Caco-2 (cell line): ENCODE measurements at regions not wholly inside any gene's neighbourhood (a gene's known extent, or its start where the extent isn't known, plus 50 kb on each side); places are given as distances from the start of the nearest gene placed in this dataset.

Experiments
- BruUV-seq: library from RNA; stranded (reverse); fragments of 400-500 nt; replicated peaks from 2 replicates; lab custom pipeline; 2021; lab: Mats Ljungman, UMichigan
- CTCF ChIA-PET: fragments of 300-600 bp; sonication (Branson Sonifier 250); formaldehyde crosslinking; loops from one replicate; lab custom pipeline; 2022; ENCODE audit warnings: antibody characterized with exemption; lab: Charles Lee
- POLR2A ChIA-PET: fragments of 300-600 bp; sonication (Branson Sonifier 250); formaldehyde crosslinking; loops from one replicate; lab custom pipeline; 2022; ENCODE audit warnings: antibody characterized with exemption; lab: Charles Lee
- DNase-seq, 2 experiments: peaks; one replicate each; pipeline versions ENCODE4 v3.0.0 to v3.0.0-alpha.2; 2020 to 2022
- H3K27me3 ChIP-seq: replicated peaks from 2 replicates; pipeline ENCODE4 v1.6.0; 2011; ENCODE audit warnings: low read length; ENCODE audit not compliant: control insufficient read depth, insufficient read depth
- H3K36me3 ChIP-seq: 2 replicates; pipeline ENCODE4 v1.5.1; 2011; ENCODE audit warnings: low read length; ENCODE audit not compliant: control insufficient read depth, insufficient read depth
- H3K4me1 ChIP-seq: fragments of 250-450 bp; sonication (Bioruptor Pico); 2 replicates; pipeline ENCODE4 v1.5.1; 2020; ENCODE audit warnings: mild to moderate bottlenecking
- H3K4me3 ChIP-seq: 2 replicates; pipeline ENCODE4 v1.5.1; 2011; ENCODE audit warnings: low read depth, mild to moderate bottlenecking, control low read depth, low read length
- H3K9me3 ChIP-seq: fragments of 250-450 bp; sonication (Bioruptor Pico); 2 replicates; pipeline ENCODE4 v1.5.1; 2020; ENCODE audit warnings: mild to moderate bottlenecking, moderate library complexity
- H3K27ac Mint-ChIP-seq: one replicate; pipeline ENCODE4 v1.8.0; 2022; ENCODE audit warnings: mixed read lengths; ENCODE audit not compliant: unreplicated experiment
- H3K27me3 Mint-ChIP-seq: one replicate; pipeline ENCODE4 v1.8.0; 2022; ENCODE audit warnings: mixed read lengths; ENCODE audit not compliant: insufficient read depth, unreplicated experiment
- H3K36me3 Mint-ChIP-seq: one replicate; pipeline ENCODE4 v1.8.0; 2022; ENCODE audit warnings: mild to moderate bottlenecking, mixed read lengths; ENCODE audit not compliant: insufficient read depth, unreplicated experiment
- H3K4me1 Mint-ChIP-seq: one replicate; pipeline ENCODE4 v1.8.0; 2022; ENCODE audit warnings: low read depth, mixed read lengths; ENCODE audit not compliant: unreplicated experiment
- H3K4me3 Mint-ChIP-seq: one replicate; pipeline ENCODE4 v1.8.0; 2022; ENCODE audit warnings: mild to moderate bottlenecking, moderate library complexity, mixed read lengths; ENCODE audit not compliant: unreplicated experiment
- H3K9me3 Mint-ChIP-seq: one replicate; pipeline ENCODE4 v1.8.0; 2022; ENCODE audit warnings: mixed read lengths; ENCODE audit not compliant: unreplicated experiment
- intact Hi-C: fragments of 100-400 bp; cut with micrococcal nuclease; formaldehyde crosslinking; loops from one replicate; pipeline ENCODE4 v1.10.0; 2022; ENCODE audit not compliant: unreplicated experiment
- TF ChIP-seq, protein P1 (sequence below), 2 experiments: fragments of 200-600 bp in 1 of 2; IDR thresholded peaks; 1 replicate in 1 of 2; 2 replicates in 1 of 2; pipeline versions ENCODE4 v1.5.1 to v1.8.0; 2011 to 2022; ENCODE audit warnings: antibody characterized with exemption in 1 of 2, control low read depth in 1 of 2, inconsistent platforms in 1 of 2, low read depth in 1 of 2, low read length in 1 of 2, mild to moderate bottlenecking in 1 of 2, moderate library complexity in 1 of 2; ENCODE audit not compliant: insufficient read depth in 1 of 2, severe bottlenecking in 1 of 2, unreplicated experiment in 1 of 2

DNA sequence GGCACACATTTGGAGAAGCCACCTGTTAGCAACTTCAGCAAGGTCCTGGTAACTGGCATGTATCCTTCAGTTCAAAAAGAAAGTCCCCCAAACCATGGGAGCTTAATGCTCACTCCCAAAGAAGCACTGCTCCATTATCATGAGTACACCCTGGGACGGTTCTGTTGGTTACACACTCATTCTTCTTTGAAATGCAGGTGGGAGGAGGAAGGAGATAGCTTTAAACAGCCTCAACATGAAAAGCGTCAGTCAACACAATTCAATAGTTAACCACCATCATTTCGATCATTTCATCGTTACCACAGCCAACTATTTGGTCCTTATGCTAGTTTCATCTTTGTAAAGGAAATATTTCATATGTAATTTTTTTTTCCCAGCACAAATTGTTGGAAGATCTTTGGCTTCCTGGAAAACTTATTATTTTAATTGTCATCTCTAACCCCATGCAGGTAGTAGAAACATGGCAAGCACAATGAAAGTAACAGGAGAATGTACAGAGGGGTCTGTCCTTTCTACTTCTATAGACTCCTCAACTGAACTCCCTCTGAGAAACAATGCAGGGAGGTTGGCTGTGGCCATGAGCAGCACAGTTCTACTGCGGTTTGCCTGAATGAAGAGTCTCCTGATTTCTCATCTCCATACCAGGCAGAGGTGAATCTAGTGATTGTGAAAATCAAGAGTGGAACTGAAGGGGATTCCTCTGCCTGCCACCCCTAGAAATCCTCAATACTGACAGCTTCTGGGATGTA, 196.4 kb upstream of the FOXN3 start:
- no TSS peak for BruUV-seq
- H3K36me3 ChIP-seq = no peaks in the 10 kb centered on the region
- Mint-ChIP-seq H3K27me3 (no peaks in the 10 kb centered on the region), H3K27ac (no peak overlapping the region), H3K36me3 (no peaks in the 10 kb centered on the region), H3K9me3 (no peaks in the 10 kb centered on the region), H3K4me1 (no peaks in the 10 kb centered on the region), H3K4me3 (no peak overlapping the region)
- POLR2A ChIA-PET = no interaction called here
- intact Hi-C loops = no loop called here
- CTCF ChIA-PET = no interaction called here
- H3K9me3 ChIP-seq = no peaks in the 10 kb centered on the region
- no peak for DNase-seq
- no peaks in the 10 kb centered on the region for H3K27me3 ChIP-seq
- H3K4me3 ChIP-seq = no peak overlapping the region
- TF ChIP-seq, protein P1, sequence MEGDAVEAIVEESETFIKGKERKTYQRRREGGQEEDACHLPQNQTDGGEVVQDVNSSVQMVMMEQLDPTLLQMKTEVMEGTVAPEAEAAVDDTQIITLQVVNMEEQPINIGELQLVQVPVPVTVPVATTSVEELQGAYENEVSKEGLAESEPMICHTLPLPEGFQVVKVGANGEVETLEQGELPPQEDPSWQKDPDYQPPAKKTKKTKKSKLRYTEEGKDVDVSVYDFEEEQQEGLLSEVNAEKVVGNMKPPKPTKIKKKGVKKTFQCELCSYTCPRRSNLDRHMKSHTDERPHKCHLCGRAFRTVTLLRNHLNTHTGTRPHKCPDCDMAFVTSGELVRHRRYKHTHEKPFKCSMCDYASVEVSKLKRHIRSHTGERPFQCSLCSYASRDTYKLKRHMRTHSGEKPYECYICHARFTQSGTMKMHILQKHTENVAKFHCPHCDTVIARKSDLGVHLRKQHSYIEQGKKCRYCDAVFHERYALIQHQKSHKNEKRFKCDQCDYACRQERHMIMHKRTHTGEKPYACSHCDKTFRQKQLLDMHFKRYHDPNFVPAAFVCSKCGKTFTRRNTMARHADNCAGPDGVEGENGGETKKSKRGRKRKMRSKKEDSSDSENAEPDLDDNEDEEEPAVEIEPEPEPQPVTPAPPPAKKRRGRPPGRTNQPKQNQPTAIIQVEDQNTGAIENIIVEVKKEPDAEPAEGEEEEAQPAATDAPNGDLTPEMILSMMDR (IDR thresholded peaks at IDR 0.05; ENCODE audit: insufficient read depth in 1 of 2, low read depth in 1 of 2, low read length in 1 of 2, severe bottlenecking in 1 of 2, unreplicated experiment in 1 of 2) = no peak
- no peaks in the 10 kb centered on the region; the same call in 1 of the 2 replicates for H3K4me1 ChIP-seq

DNA sequence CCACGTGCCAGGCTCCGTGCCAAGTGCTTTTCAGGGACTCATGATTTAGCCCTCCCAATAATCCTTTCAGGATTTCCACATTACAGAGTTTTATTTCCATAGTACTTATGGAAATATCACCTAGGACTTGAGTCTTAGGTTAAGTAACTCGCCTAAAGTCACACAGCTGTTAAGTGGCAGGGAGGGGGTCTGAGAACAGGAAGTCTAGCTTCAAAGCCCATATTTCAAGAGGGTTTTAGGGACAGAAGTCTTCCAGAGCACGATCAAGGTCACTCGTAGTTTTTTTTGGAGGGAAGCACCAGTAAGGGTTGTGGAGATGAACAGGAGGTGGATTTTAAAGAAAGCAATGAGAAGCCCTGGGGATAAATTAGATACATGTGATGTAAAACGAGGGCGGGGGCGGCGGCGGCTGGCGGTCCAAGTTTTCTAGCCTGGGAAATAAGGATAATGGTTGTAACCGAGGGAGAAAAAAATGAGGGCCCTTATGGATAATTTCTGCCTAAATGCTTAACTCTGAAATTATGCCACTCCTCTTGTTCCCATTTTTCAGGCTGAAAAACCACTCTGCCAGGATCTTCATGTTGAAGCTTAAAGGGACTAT, 192.6 kb upstream of the FOXN3 start:
- intact Hi-C loops = no loop called here
- H3K27ac Mint-ChIP-seq = no peak overlapping the region
- CTCF ChIA-PET = no interaction called here

DNA sequence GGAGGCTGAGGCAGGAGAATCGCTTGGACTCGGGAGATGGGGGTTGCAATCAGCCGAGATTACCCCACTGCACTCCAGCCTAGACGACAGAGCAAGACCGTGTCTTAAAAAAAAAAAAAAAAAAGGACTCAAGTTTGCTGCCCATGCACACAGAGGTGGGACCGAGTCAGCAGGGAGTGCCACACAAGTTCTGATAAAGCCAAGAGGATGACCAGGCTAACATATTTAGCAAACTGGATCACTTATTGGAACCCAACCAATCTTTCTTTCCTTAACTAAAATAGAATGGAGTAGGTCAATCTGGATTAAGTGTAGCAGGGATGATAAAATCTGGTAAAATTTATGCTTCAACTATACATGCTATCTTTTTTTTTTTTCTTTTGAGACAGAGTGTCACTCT, 190.4 kb upstream of the FOXN3 start:
- intact Hi-C loops = no loop called here
- ChIA-PET POLR2A (no interaction called here), CTCF (no interaction called here)
- Histone ChIP-seq H3K4me3 (no peak overlapping the region), H3K36me3 (no peaks in the 10 kb centered on the region), H3K27me3 (no peaks in the 10 kb centered on the region), H3K4me1 (no peaks in the 10 kb centered on the region), H3K9me3 (no peaks in the 10 kb centered on the region)
- DNase-seq = no peak
- H3K4me3 Mint-ChIP-seq = no peak overlapping the region
- TF ChIP-seq, protein P1 (IDR thresholded peaks at IDR 0.05; ENCODE audit: insufficient read depth in 1 of 2, low read depth in 1 of 2, low read length in 1 of 2, severe bottlenecking in 1 of 2, unreplicated experiment in 1 of 2) = no peak
- H3K27me3 Mint-ChIP-seq = no peaks in the 10 kb centered on the region
- BruUV-seq = no TSS peak
- H3K36me3 Mint-ChIP-seq = no peaks in the 10 kb centered on the region
- no peak overlapping the region for H3K27ac Mint-ChIP-seq
- no peaks in the 10 kb centered on the region for H3K4me1 Mint-ChIP-seq
- H3K9me3 Mint-ChIP-seq = peaks cover 22% of the 10 kb centered on the region

More for the DNA sequence above, 192.6 kb upstream of the FOXN3 start:
- no peaks in the 10 kb centered on the region for H3K4me1 ChIP-seq
- H3K9me3 ChIP-seq = no peaks in the 10 kb centered on the region
- no peak overlapping the region for H3K4me3 Mint-ChIP-seq
- peaks cover 11% of the 10 kb centered on the region for H3K9me3 Mint-ChIP-seq
- POLR2A ChIA-PET = no interaction called here
- no peak overlapping the region for H3K4me3 ChIP-seq
- TF ChIP-seq, protein P1 (IDR thresholded peaks at IDR 0.05; ENCODE audit: insufficient read depth in 1 of 2, low read depth in 1 of 2, low read length in 1 of 2, severe bottlenecking in 1 of 2, unreplicated experiment in 1 of 2) = no peak
- H3K27me3 Mint-ChIP-seq = no peaks in the 10 kb centered on the region
- DNase-seq = no peak
- H3K36me3 Mint-ChIP-seq = no peaks in the 10 kb centered on the region
- no peaks in the 10 kb centered on the region for H3K27me3 ChIP-seq
- no peaks in the 10 kb centered on the region for H3K4me1 Mint-ChIP-seq
- no peaks in the 10 kb centered on the region for H3K36me3 ChIP-seq
- no TSS peak for BruUV-seq
